HEK293T (cell line): ENCODE measurements at regions not wholly inside any gene's neighbourhood (a gene's known extent, or its start where the extent isn't known, plus 50 kb on each side); places are given as distances from the start of the nearest gene placed in this dataset.

ENCODE experiments used
- ARNT ChIP-seq: fragments of 450-650 bp; IDR thresholded peaks from 2 replicates; pipeline ENCODE4 v1.6.1; 2017; ENCODE audit warnings: mild to moderate bottlenecking
- BHLHE40 ChIP-seq: fragments of 450-650 bp; IDR thresholded peaks from 2 replicates; pipeline ENCODE4 v1.6.1; 2016; ENCODE audit warnings: mild to moderate bottlenecking, moderate library complexity, borderline replicate concordance
- ELF4 ChIP-seq: fragments of 450-650 bp; IDR thresholded peaks from 2 replicates; pipeline ENCODE4 v1.6.1; 2017; ENCODE audit warnings: antibody characterized with exemption
- FOXK2 ChIP-seq: fragments of 450-650 bp; IDR thresholded peaks from 2 replicates; pipeline ENCODE4 v1.6.1; 2016; ENCODE audit warnings: mild to moderate bottlenecking
- LEF1 ChIP-seq: fragments of 450-650 bp; IDR thresholded peaks from 2 replicates; pipeline ENCODE4 v1.6.1; 2017; ENCODE audit warnings: mild to moderate bottlenecking, borderline replicate concordance
- SUZ12 ChIP-seq: fragments of 450-650 bp; IDR thresholded peaks from 2 replicates; pipeline ENCODE4 v1.6.1; 2016; ENCODE audit warnings: mild to moderate bottlenecking

DNA sequence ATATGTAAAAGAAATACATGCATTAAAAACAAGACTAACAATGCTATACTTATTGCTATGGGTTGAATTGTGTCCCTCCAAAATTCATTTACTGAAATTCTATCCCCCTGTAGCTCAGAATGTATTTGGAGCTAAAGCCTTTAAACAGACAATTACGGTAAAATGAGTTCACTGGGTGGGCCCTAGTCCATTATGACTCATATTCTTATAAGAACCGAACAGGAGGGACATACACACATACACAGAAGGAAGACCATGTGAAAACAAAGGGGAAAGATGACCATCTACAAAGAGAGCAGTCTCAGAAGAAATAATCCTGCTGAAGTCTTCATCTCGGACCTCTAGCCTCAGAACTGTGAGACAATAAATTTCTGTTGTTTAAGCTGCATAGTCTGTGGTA is 77.1 kb upstream of the ANKS1B start:
- no peak for TF ChIP-seq ARNT
- TF ChIP-seq SUZ12: no peak
- TF ChIP-seq BHLHE40: no peak
- no peak for TF ChIP-seq LEF1
- TF ChIP-seq ELF4: no peak
- TF ChIP-seq FOXK2: no peak
